Keratinocyte (primary cell): ENCODE measurements at regions not wholly inside any gene's neighbourhood (a gene's known extent, or its start where the extent isn't known, plus 50 kb on each side); places are given as distances from the start of the nearest gene placed in this dataset.

Experiments
- CTCF ChIP-seq, 3 experiments: IDR thresholded peaks in 1 of 3; conservative IDR thresholded peaks in 1 of 3; optimal IDR thresholded peaks in 1 of 3; 2 replicates in 2 of 3; 3 replicates in 1 of 3; pipeline versions ENCODE3 to v1.5.1; 2011; ENCODE audit warnings: low read length in 3 of 3, mild to moderate bottlenecking in 3 of 3, moderate library complexity in 2 of 3, control low read depth in 1 of 3, inconsistent platforms in 1 of 3; ENCODE audit not compliant: insufficient read depth in 2 of 3; ENCODE audit errors: extremely low read depth in 1 of 3
- EZH2 ChIP-seq: IDR thresholded peaks from one replicate; pipeline ENCODE4 v1.6.1; 2012; ENCODE audit warnings: inconsistent platforms, mild to moderate bottlenecking, low read length, moderate library complexity

GRCh38 chr5:173547579-173547978 lies 68.9 kb downstream of the BOD1 start:
- TF ChIP-seq CTCF (optimal IDR thresholded peaks at IDR 0.05 in 1 of 3, IDR thresholded peaks at IDR 0.05 in 1 of 3, conservative IDR thresholded peaks at IDR 0.05 in 1 of 3; ENCODE audit: extremely low read depth in 1 of 3, insufficient read depth in 2 of 3, low read length in 3 of 3) (no peak), EZH2 (no peak)
